HCT116 (cell line): ENCODE measurements at regions not wholly inside any gene's neighbourhood (a gene's known extent, or its start where the extent isn't known, plus 50 kb on each side); places are given as distances from the start of the nearest gene placed in this dataset.

Experiments
- ATAC-seq: fragments of 200-7000 bp; cut with Tn5 transposase; 2 replicates; pipeline ENCODE4 v1.9.1; 2020; ENCODE audit warnings: mild to moderate bottlenecking, moderate library complexity
- BruUV-seq: library from RNA; stranded (reverse); fragments of 400-500 nt; replicated peaks from 2 replicates; lab custom pipeline; 2021; lab: Mats Ljungman, UMichigan
- CTCF ChIA-PET: fragments of 300-600 bp; sonication (Branson Sonifier 250); formaldehyde crosslinking; loops from one replicate; lab custom pipeline; 2021; ENCODE audit warnings: antibody characterized with exemption; lab: Charles Lee
- POLR2A ChIA-PET: fragments of 300-600, 350-600 bp; sonication (Branson Sonifier 250); formaldehyde crosslinking; loops from one replicate; lab custom pipeline; 2021; ENCODE audit warnings: antibody characterized with exemption; lab: Charles Lee
- RAD21 ChIA-PET, 2 experiments: fragments of 300-600 bp; sonication (Branson Sonifier 250); formaldehyde crosslinking; loops; one replicate each; lab custom pipeline; 2023; ENCODE audit warnings: low total read pairs in 2 of 2; ENCODE audit not compliant: uncharacterized antibody in 2 of 2, unreplicated experiment in 2 of 2, low non-redundant PET in 1 of 2; lab: Charles Lee
- DNase-seq: peaks from one replicate; pipeline ENCODE4 v3.0.0-alpha.2; 2010; ENCODE audit warnings: low read depth, low spot score
- H2AFZ ChIP-seq: fragments of 200-600 bp; shearing (Covaris generic), sonication (generic); 2 replicates; pipeline ENCODE4 v1.6.1; 2017; ENCODE audit warnings: low read depth, mixed run types, mixed read lengths, antibody characterized with exemption, low read length; ENCODE audit not compliant: poor library complexity, severe bottlenecking
- H3K27ac ChIP-seq: 2 replicates; pipeline ENCODE4 v1.5.1; 2012; ENCODE audit warnings: low read depth, low read length
- H3K27me3 ChIP-seq: fragments of 200-600 bp; sonication (generic); 2 replicates; pipeline ENCODE4 v1.6.1; 2016; ENCODE audit warnings: mixed run types, low read length, mixed read lengths; ENCODE audit not compliant: insufficient read depth
- H3K36me3 ChIP-seq, 2 experiments: fragments of 200-500 bp in 1 of 2; fragments of 200-600 bp in 1 of 2; sonication (Bioruptor generic) in 1 of 2; sonication (generic) in 1 of 2; 2 replicates each; pipeline versions ENCODE4 v1.5.1 to v1.6.1; 2014 to 2016; ENCODE audit warnings: low read length in 2 of 2, inconsistent platforms in 1 of 2, mixed read lengths in 1 of 2, mixed run types in 1 of 2; ENCODE audit not compliant: insufficient read depth in 2 of 2, control insufficient read depth in 1 of 2
- H3K4me1 ChIP-seq, 2 experiments: fragments of 200-600 bp in 1 of 2; sonication (generic) in 1 of 2; 2 replicates each; pipeline versions ENCODE4 v1.5.1 to v1.6.1; 2012 to 2017; ENCODE audit warnings: low read length in 2 of 2, inconsistent platforms in 1 of 2, mild to moderate bottlenecking in 1 of 2, mixed read lengths in 1 of 2, mixed run types in 1 of 2, moderate library complexity in 1 of 2; ENCODE audit not compliant: insufficient read depth in 2 of 2, control insufficient read depth in 1 of 2
- H3K4me2 ChIP-seq: fragments of 200-600 bp; sonication (generic); 2 replicates; pipeline ENCODE4 v1.6.1; 2017; ENCODE audit warnings: mixed run types, low read length, mixed read lengths
- H3K4me3 ChIP-seq, 2 experiments: fragments of 200-600 bp in 1 of 2; sonication (generic) in 1 of 2; replicated peaks in 1 of 2; 2 replicates each; pipeline ENCODE4 v1.5.1; 2011 to 2016; ENCODE audit warnings: low read length in 2 of 2, control low read depth in 1 of 2, low read depth in 1 of 2, mild to moderate bottlenecking in 1 of 2, mixed read lengths in 1 of 2, mixed run types in 1 of 2
- H3K79me2 ChIP-seq: fragments of 200-600 bp; sonication (generic); 2 replicates; pipeline ENCODE4 v1.6.1; 2017; ENCODE audit warnings: mild to moderate bottlenecking, mixed run types, low read length, moderate library complexity, mixed read lengths; ENCODE audit not compliant: insufficient read depth
- H3K9ac ChIP-seq: fragments of 200-600 bp; sonication (generic); 2 replicates; pipeline ENCODE4 v1.6.1; 2016; ENCODE audit warnings: low read length, mixed read lengths
- H3K9me2 ChIP-seq: fragments of 200-600 bp; sonication (generic), shearing (Covaris generic); 2 replicates; pipeline ENCODE4 v1.6.1; 2017; ENCODE audit warnings: mixed run types, mild to moderate bottlenecking, moderate library complexity; ENCODE audit not compliant: insufficient read depth
- H3K9me3 ChIP-seq, 2 experiments: fragments of 200-500 bp in 1 of 2; fragments of 200-600 bp in 1 of 2; sonication (Bioruptor generic) in 1 of 2; sonication (generic) in 1 of 2; 2 replicates each; pipeline ENCODE4 v1.6.1; 2014 to 2017; ENCODE audit warnings: low read length in 2 of 2, mixed read lengths in 2 of 2, inconsistent platforms in 1 of 2, low read depth in 1 of 2, mild to moderate bottlenecking in 1 of 2, mixed run types in 1 of 2, moderate library complexity in 1 of 2; ENCODE audit not compliant: control insufficient read depth in 1 of 2, insufficient read depth in 1 of 2
- H4K20me1 ChIP-seq: fragments of 200-600 bp; sonication (generic), shearing (Covaris generic); 2 replicates; pipeline ENCODE4 v1.6.1; 2017; ENCODE audit warnings: mixed run types, mild to moderate bottlenecking, moderate library complexity; ENCODE audit not compliant: insufficient read depth
- ELF1 ChIP-seq: IDR thresholded peaks from 2 replicates; pipeline ENCODE4 v1.6.1; 2012; ENCODE audit warnings: low read depth, borderline replicate concordance
- EZH2 ChIP-seq: fragments of 200-600 bp; sonication (generic); IDR thresholded peaks from 2 replicates; pipeline ENCODE4 v1.6.1; 2017; ENCODE audit warnings: antibody characterized with exemption, mixed run types
- EZH2phosphoT487 ChIP-seq: fragments of 200-600 bp; IDR thresholded peaks from 2 replicates; pipeline ENCODE4 v1.6.1; 2018; ENCODE audit warnings: antibody characterized with exemption, borderline replicate concordance
- FOSL1 ChIP-seq: IDR thresholded peaks from 2 replicates; pipeline ENCODE4 v1.6.1; 2012; ENCODE audit warnings: low read depth
- TCF7L2 ChIP-seq: IDR thresholded peaks from 2 replicates; pipeline ENCODE4 v1.7.0; 2011; ENCODE audit warnings: borderline replicate concordance, inconsistent platforms; ENCODE audit not compliant: insufficient read depth, insufficient read length; ENCODE audit errors: extremely low read depth
- YY1 ChIP-seq: IDR thresholded peaks from 2 replicates; pipeline ENCODE4 v1.6.1; 2011; ENCODE audit warnings: low read length, low read depth, moderate library complexity, mild to moderate bottlenecking; ENCODE audit not compliant: insufficient replicate concordance; ENCODE audit errors: extremely low read depth
- ZBTB33 ChIP-seq: IDR thresholded peaks from 2 replicates; pipeline ENCODE4 v1.6.1; 2011; ENCODE audit warnings: mild to moderate bottlenecking, low read length, moderate library complexity; ENCODE audit not compliant: insufficient replicate concordance; ENCODE audit errors: extremely low read depth
- ZNF274 ChIP-seq: fragments of 200-500 bp; sonication (Bioruptor generic); IDR thresholded peaks from 2 replicates; pipeline ENCODE4 v1.6.1; 2014; ENCODE audit warnings: mild to moderate bottlenecking, low read depth, low read length, inconsistent platforms
- intact Hi-C: fragments of 100-400 bp; cut with micrococcal nuclease; formaldehyde crosslinking; loops from 2 replicates; pipeline ENCODE4 v1.10.0; 2022

GRCh38 chr12:126897778-126898177 lies 1369.2 kb upstream of the TMEM132C start (continued):
- no peak for TF ChIP-seq TCF7L2
- no peak for TF ChIP-seq EZH2
- TF ChIP-seq ZBTB33, result no peak
- TF ChIP-seq, all 23 proteins: peak for 0

- no peak overlapping the region for H3K4me2 ChIP-seq
- no peak overlapping the region for H3K9ac ChIP-seq
- no peaks in the 10 kb centered on the region for H3K4me1 ChIP-seq
- no peaks in the 10 kb centered on the region for H4K20me1 ChIP-seq
- ATAC-seq (no peak), DNase-seq (no peak)
- CTCF ChIA-PET, result interaction anchor here (0.7 kb wide), 1 partner anchor 483 kb away, joined by 3 read pairs; no protein-coding TSS in a partner anchor
- intact Hi-C loops, result no loop called here
- H3K36me3 ChIP-seq, result no peaks in the 10 kb centered on the region
- BruUV-seq, result no TSS peak
- RAD21 ChIA-PET, result no interaction called here
- no peak overlapping the region for H3K27ac ChIP-seq
- no peaks in the 10 kb centered on the region for H3K9me3 ChIP-seq
- H3K9me2 ChIP-seq, result no peaks in the 10 kb centered on the region
- H2AFZ ChIP-seq, result no peak overlapping the region
- POLR2A ChIA-PET, result no interaction called here
- TF ChIP-seq YY1, result no peak
- no peak for TF ChIP-seq EZH2phosphoT487
- no peak for TF ChIP-seq ELF1
- TF ChIP-seq FOSL1, result no peak
- no peak for TF ChIP-seq ZNF274
- no peaks in the 10 kb centered on the region for H3K79me2 ChIP-seq
- H3K27me3 ChIP-seq, result no peaks in the 10 kb centered on the region
- H3K4me3 ChIP-seq, result no peak overlapping the region
Observed at GRCh38 chr12:126898562-126898961, 1368.4 kb upstream of the TMEM132C start.
